ENCODE measurements at regions not wholly inside any gene's neighbourhood (a gene's known extent, or its start where the extent isn't known, plus 50 kb on each side); places are given as distances from the start of the nearest gene placed in this dataset.

GRCh38 chr7:18420748-18421147 lies 74.8 kb upstream of the HDAC9 start:
- DNase-seq, result no peak

GRCh38 chr7:18421297-18422002 lies 74.1 kb upstream of the HDAC9 start:
- no peak for DNase-seq

GRCh38 chr7:18425227-18425626 lies 70.3 kb upstream of the HDAC9 start:
- DNase-seq, result no peak

- no peak for DNase-seq
Measured at GRCh38 chr7:18425838-18426445, 69.6 kb upstream of the HDAC9 start.

- DNase-seq, result no peak
Measured at GRCh38 chr7:18426564-18427226, 68.9 kb upstream of the HDAC9 start.

GRCh38 chr7:18429547-18429946 lies 66.0 kb upstream of the HDAC9 start:
- DNase-seq, result no peak

- no peak for DNase-seq
Measured at GRCh38 chr7:18430810-18431209, 64.7 kb upstream of the HDAC9 start.

- DNase-seq, result no peak
Measured at GRCh38 chr7:18434171-18434570, 61.4 kb upstream of the HDAC9 start.

GRCh38 chr7:18437101-18437500 lies 58.4 kb upstream of the HDAC9 start:
- DNase-seq, result no peak

- no peak for DNase-seq
Measured at GRCh38 chr7:18440934-18441333, 54.6 kb upstream of the HDAC9 start.

GRCh38 chr7:18444826-18445225 lies 50.7 kb upstream of the HDAC9 start:
- DNase-seq, result no peak

- no peak for DNase-seq
Measured at GRCh38 chr7:18445483-18445882, 50.1 kb upstream of the HDAC9 start.
